HG03066 (cell line): ENCODE measurements at regions not wholly inside any gene's neighbourhood (a gene's known extent, or its start where the extent isn't known, plus 50 kb on each side); places are given as distances from the start of the nearest gene placed in this dataset.
"Not testable (repeated sequence)": the region's sequence is repeated elsewhere in the genome, so short reads cannot be mapped to it uniquely, and the experiment has no call there.

Source experiments
- ATAC-seq: cut with Tn5 transposase; IDR thresholded peaks from one replicate; pipeline ENCODE4 v1.9.1; 2021; ENCODE audit warnings: low read depth; ENCODE audit not compliant: unreplicated experiment

DNA sequence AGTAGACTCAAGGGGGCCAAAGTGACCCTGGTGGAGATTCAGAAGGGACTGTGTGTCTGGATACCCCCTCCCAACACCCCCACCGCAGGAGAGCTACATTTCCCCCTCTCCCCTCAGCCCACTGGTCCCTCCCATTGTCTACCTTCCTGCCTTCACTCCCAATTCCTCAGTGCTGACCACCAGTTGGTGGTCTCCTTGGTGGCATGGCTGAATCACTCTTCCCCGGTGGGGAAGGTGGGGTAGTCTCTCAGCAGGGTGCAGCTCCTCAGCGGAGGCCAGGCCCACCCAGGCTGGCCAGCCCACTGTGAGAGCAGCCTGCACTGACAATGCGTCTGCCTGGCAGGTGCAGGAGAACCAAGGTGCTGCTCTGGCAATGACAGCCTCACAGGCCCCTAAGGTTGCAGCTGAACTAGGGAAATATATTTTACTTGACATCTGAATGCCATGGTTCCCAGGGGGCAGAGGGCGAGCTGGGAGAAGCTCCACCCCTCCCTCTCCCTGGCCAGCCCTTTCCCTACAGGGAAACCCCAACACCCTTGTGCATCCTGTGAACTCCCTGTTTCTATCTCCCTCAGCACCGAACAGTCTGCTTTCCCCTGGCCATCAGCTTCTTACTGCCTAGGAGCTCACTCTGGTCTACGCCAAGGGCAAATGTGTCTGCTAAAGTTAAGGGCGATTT, 62.6 kb upstream of the PAX8 start:
- ATAC-seq, result no peak

DNA sequence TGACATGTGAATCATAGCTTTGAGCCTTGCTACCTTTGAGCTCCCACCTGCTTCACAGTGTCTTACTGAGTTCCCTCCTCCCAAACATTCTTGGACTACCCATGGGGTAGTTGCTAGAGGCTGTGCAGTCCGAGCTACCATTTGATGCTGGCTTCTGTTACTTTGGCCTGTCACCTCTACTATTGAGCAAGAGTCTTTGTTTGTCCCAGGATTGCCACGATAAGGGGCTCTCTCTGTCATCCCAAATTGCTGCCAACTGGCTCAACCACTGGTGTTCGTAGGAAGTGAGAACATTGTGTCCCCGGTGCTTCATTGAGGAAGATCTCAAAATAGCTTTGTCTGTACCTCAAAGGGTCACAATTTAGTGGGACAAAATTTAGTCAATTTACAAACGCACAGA, 59.1 kb upstream of the PAX8 start:
- ATAC-seq, result no peak

DNA sequence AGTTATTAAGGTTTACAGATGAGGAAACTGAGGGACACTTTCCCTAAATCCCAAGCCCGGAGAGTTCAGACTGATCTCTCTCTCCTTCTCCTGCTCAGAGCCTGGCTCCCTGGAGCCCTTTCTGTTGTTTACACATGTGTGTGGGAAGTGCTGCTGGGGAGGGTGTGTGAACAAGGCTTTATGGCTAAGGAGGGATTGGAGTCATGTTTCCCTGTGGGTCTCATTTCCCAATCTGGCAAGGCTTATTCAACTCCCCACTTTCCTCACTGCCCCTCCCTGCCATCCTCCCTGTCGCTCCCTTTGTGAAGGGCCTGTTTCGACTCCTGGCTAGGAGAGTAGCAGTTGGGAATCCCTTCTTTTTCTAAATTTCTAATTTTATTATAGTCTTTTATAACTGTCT, 57.3 kb upstream of the PAX8 start:
- not testable (repeated sequence) for ATAC-seq

DNA sequence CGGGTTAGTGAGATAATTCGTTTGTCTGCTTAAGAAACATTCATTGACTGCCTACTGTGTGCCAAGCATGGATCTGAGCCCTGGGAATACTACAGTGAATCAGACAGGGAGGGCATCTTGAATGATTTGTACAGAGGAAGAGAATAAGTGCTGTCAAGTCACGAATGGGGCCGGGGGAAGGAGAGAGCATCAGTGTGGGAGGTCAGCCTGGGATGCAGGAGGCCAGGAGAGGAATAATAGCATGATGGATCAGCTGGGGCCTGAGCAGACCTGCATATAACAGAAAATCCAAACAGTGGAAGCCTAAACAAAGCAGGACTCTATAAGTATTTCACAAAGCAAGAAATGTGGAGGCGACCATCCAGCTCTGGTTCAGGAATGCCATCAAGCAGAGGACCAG, 55.4 kb upstream of the PAX8 start:
- ATAC-seq, result no peak

DNA sequence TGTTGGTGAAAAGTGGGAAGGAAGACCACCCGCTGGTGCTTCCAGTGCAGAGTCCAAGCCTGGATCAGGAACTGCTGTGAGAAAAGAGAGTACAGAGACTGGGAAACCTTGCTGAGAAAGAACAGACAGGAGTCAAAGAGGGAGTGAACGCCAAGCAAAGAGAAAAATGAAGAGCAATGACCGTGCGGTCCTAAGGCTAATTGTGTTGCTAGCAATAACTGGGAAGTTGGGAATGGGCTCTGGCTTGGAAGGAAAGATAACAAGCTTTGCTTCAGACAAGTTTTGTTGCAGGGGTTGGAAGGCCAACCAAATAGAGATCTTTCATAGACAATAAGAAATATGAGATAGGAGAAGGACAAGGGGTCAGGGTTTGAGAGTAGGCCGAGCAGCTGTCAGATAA, 55.0 kb upstream of the PAX8 start:
- not testable (repeated sequence) for ATAC-seq

DNA sequence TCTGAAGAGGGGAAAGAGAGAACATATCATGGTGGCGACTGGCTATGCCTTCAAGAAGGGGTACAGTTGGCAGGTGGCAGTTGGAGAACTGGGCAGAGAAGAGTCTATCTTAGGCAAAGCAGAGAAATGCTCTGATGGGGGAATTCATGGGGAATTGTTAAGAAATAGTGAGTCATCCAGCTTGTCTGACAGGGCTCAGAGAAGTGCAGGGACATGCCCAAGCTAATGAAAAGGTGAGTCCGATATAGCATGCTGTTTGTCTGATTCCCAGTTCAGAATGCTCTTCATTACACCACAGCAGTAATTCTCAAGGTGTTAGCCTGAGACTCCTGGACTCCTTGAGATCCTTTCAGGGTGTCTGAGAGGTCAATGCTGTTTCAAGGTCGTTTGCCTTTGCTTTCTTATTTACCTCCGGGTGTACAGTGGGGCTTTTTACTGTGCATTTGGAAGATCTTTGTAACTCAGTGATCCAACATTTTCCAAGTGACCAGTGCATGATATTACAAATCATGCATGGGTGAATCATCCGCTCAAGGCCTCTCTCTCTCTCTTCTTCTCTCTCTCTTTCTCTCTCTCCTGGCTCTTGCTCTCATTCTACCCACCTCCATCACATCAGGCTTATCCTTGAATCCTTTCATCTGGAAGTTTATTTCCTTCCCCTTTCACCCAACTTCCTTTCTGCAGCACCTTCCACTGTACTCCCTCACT, 51.5 kb upstream of the PAX8 start:
- not testable (repeated sequence) for ATAC-seq

DNA sequence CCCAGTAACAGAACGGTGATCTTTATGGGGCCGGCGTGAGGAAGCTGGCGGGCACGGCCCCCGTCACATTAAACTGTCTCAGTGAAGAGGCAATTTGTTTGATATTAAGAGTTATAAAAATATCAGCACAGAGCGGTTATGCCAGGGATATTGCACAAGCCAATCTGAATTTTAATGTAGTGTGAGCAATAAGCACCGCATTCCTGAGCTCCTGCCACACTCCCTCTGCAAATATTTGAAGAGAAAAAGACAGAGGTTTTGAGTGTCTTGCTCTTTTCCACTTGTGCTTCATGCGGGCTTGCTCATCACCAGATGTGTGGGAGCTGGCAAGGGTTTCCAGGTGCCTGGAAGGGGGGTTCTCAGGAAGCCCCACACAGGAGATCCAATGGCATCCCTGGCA, 50.3 kb upstream of the PAX8 start:
- not testable (repeated sequence) for ATAC-seq

DNA sequence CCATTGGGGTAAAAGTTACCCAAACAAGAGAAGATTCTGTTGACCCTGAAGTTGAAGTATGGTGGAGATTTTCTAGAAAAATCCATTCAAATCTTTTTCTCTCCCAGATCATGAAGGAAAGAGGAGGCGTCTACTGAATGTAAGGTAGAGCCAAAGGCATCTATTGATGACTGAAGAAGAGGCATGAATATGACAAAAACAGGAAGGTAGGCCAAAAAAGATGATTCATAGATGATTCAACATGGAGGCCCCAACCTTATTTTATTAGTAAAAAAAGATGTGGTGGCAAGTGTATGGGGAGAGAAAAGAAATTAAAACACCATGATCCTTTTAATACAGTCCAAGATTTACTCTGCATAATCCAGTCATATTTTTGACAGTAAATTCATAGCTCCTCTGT, 49.9 kb upstream of the PAX8 start:
- not testable (repeated sequence) for ATAC-seq
